ENCODE measurements at regions not wholly inside any gene's neighbourhood (a gene's known extent, or its start where the extent isn't known, plus 50 kb on each side); places are given as distances from the start of the nearest gene placed in this dataset.

- ChIA-PET POLR2A (no interaction called here), CTCF (no interaction called here)
These were observed 215.8 kb downstream of the NDUFA10 start for GRCh38 chr2:239809391-239809790.

GRCh38 chr2:239807568-239807967 lies 217.6 kb downstream of the NDUFA10 start:
- ChIA-PET POLR2A (no interaction called here), CTCF (no interaction called here)
- DNase-seq (ENCODE audit: low read depth, low spot score): no peak
- TF ChIP-seq, protein P1, sequence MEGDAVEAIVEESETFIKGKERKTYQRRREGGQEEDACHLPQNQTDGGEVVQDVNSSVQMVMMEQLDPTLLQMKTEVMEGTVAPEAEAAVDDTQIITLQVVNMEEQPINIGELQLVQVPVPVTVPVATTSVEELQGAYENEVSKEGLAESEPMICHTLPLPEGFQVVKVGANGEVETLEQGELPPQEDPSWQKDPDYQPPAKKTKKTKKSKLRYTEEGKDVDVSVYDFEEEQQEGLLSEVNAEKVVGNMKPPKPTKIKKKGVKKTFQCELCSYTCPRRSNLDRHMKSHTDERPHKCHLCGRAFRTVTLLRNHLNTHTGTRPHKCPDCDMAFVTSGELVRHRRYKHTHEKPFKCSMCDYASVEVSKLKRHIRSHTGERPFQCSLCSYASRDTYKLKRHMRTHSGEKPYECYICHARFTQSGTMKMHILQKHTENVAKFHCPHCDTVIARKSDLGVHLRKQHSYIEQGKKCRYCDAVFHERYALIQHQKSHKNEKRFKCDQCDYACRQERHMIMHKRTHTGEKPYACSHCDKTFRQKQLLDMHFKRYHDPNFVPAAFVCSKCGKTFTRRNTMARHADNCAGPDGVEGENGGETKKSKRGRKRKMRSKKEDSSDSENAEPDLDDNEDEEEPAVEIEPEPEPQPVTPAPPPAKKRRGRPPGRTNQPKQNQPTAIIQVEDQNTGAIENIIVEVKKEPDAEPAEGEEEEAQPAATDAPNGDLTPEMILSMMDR (IDR thresholded peaks at IDR 0.05; ENCODE audit: insufficient read depth, low read length, missing control alignments): no peak
- no peak overlapping the region for H3K4me3 ChIP-seq (ENCODE audit: low read depth, low read length)

More at GRCh38 chr2:239809391-239809790, 215.8 kb downstream of the NDUFA10 start:
- no peak for DNase-seq (ENCODE audit: low read depth, low spot score)
- H3K4me3 ChIP-seq (ENCODE audit: low read depth, low read length): no peak overlapping the region
- TF ChIP-seq, protein P1 (IDR thresholded peaks at IDR 0.05; ENCODE audit: insufficient read depth, low read length, missing control alignments): no peak

DNA sequence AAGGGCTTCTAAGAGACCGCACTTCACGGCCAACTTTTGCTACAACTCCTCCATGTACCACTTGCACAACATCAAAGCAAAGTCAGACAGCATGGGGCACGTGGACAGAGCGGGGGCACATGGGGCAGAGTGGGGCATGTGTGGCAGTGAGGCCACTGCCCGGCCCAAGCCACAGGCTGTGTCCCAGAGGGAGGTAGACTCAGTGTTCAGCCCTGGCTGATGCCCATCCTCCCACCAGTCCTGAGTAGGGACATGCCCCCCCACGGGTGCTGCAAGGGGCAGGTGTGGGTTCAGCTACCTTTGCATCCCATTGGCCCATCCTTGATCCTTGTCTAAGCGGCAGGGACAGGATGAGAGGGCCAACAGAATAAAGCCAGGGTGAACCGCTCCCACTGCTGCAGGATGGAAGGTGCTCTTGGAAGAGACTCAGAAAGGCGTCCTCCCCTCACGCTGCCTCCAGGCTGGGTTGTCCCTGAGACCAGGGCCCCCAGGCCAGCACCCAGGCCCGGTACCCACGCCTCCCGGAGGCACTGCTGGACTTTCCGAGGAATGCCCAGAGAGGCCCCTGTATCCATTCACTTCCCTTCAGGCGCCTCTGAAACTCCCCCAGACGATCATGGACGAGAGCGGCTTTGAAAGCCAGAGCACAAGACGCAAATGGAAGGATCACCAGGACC lies 218.2 kb downstream of the NDUFA10 start:
- H3K4me3 ChIP-seq (ENCODE audit: low read depth, low read length): no peak overlapping the region
- TF ChIP-seq, protein P1 (IDR thresholded peaks at IDR 0.05; ENCODE audit: insufficient read depth, low read length, missing control alignments): no peak
- POLR2A ChIA-PET: no interaction called here
- DNase-seq (ENCODE audit: low read depth, low spot score): no peak
- CTCF ChIA-PET: no interaction called here

- DNase-seq (ENCODE audit: low read depth, low spot score): no peak
- CTCF ChIA-PET: no interaction called here
- H3K4me3 ChIP-seq (ENCODE audit: low read depth, low read length): no peak overlapping the region
- TF ChIP-seq, protein P1 (IDR thresholded peaks at IDR 0.05; ENCODE audit: insufficient read depth, low read length, missing control alignments): no peak
- POLR2A ChIA-PET: no interaction called here
These were observed 218.9 kb downstream of the NDUFA10 start for GRCh38 chr2:239806276-239806675.

GRCh38 chr2:239805414-239805813 lies 219.7 kb downstream of the NDUFA10 start:
- POLR2A ChIA-PET: no interaction called here

GRCh38 chr2:239805043-239805329 lies 220.2 kb downstream of the NDUFA10 start:
- POLR2A ChIA-PET: no interaction called here
- no peak overlapping the region for H3K4me3 ChIP-seq (ENCODE audit: low read depth, low read length)
- CTCF ChIA-PET: no interaction called here
- TF ChIP-seq, protein P1 (IDR thresholded peaks at IDR 0.05; ENCODE audit: insufficient read depth, low read length, missing control alignments): no peak
- no peak for DNase-seq (ENCODE audit: low read depth, low spot score)

More at GRCh38 chr2:239805414-239805813, 219.7 kb downstream of the NDUFA10 start:
- no peak overlapping the region for H3K4me3 ChIP-seq (ENCODE audit: low read depth, low read length)
- TF ChIP-seq, protein P1 (IDR thresholded peaks at IDR 0.05; ENCODE audit: insufficient read depth, low read length, missing control alignments): no peak
- CTCF ChIA-PET: no interaction called here
- DNase-seq (ENCODE audit: low read depth, low spot score): no peak
